ENCODE measurements at regions not wholly inside any gene's neighbourhood (a gene's known extent, or its start where the extent isn't known, plus 50 kb on each side); places are given as distances from the start of the nearest gene placed in this dataset.

DNA sequence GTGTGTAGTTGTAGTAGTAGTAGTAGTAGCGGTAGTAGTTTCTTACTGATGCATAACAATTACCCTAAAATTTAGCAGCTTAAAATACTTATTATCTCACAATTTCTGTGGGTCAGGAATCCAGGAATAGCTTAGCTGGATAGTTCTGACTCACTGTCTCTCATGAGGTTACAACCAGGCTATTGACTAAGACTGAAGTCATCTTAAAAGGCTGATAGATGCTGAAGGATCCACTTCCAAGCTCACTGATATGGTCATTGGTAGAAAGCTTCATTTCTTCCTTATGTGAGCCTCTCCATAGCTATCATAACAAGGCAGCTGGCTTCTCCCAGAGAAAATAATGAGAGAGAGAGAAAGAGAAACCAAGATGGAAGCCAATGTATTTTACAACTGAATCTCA is 147.5 kb upstream of the FBXL17 start:
- H3K4me1 ChIP-seq (ENCODE audit: control insufficient read depth, insufficient read depth, low read length), result peaks cover 8% of the 10 kb centered on the region
- H3K9ac ChIP-seq (ENCODE audit: low read length), result no peak overlapping the region
- H3K36me3 ChIP-seq (ENCODE audit: control insufficient read depth, insufficient read depth, low read length, severe bottlenecking), result no peaks in the 10 kb centered on the region
- no peak for DNase-seq (ENCODE audit: low read depth)
- H3K4me3 ChIP-seq (ENCODE audit: low read length), result no peak overlapping the region
- H3K27me3 ChIP-seq (replicated peaks; ENCODE audit: control insufficient read depth, insufficient read depth, low read length), result no peaks in the 10 kb centered on the region
- H3K9me3 ChIP-seq (ENCODE audit: control insufficient read depth, low read length), result peaks cover 4% of the 10 kb centered on the region

GRCh38 chr5:108528655-108529054 is 146.8 kb upstream of the FBXL17 start:
- Histone ChIP-seq H3K36me3 (ENCODE audit: control insufficient read depth, insufficient read depth, low read length, severe bottlenecking) (no peaks in the 10 kb centered on the region), H3K4me1 (ENCODE audit: control insufficient read depth, insufficient read depth, low read length) (peaks cover 8% of the 10 kb centered on the region), H3K27me3 (replicated peaks; ENCODE audit: control insufficient read depth, insufficient read depth, low read length) (no peaks in the 10 kb centered on the region), H3K9me3 (ENCODE audit: control insufficient read depth, low read length) (peaks cover 4% of the 10 kb centered on the region), H3K9ac (ENCODE audit: low read length) (no peak overlapping the region), H3K4me3 (ENCODE audit: low read length) (no peak overlapping the region)
- no peak for DNase-seq (ENCODE audit: low read depth)

DNA sequence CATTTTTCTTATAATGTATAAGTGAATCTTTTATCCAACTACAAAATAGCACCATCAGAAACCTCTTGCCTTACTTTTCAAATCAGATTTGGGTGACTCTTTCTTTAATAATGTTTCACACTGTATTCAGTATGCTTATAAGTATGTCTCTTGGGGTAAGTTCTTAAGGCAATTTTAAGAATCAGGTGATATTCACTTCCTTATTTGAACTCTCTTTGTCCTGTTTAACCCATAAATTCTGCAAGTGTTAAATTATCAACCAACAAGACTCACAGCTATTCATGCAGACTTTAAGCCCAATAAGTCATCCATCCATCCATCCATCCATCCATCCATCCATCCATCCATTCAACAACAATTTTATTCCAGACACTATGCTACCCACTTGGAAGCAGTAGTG is 142.7 kb upstream of the FBXL17 start:
- H3K9ac ChIP-seq (ENCODE audit: low read length), result no peak overlapping the region
- peaks cover 4% of the 10 kb centered on the region for H3K9me3 ChIP-seq (ENCODE audit: control insufficient read depth, low read length)
- H3K36me3 ChIP-seq (ENCODE audit: control insufficient read depth, insufficient read depth, low read length, severe bottlenecking), result no peaks in the 10 kb centered on the region
- no peak overlapping the region for H3K4me3 ChIP-seq (ENCODE audit: low read length)
- DNase-seq (ENCODE audit: low read depth), result no peak
- H3K4me1 ChIP-seq (ENCODE audit: control insufficient read depth, insufficient read depth, low read length), result peaks cover 7% of the 10 kb centered on the region
- no peaks in the 10 kb centered on the region for H3K27me3 ChIP-seq (replicated peaks; ENCODE audit: control insufficient read depth, insufficient read depth, low read length)

GRCh38 chr5:108523360-108523759 is 141.5 kb upstream of the FBXL17 start:
- Histone ChIP-seq H3K9me3 (ENCODE audit: control insufficient read depth, low read length) (peaks cover 4% of the 10 kb centered on the region), H3K4me1 (ENCODE audit: control insufficient read depth, insufficient read depth, low read length) (no peaks in the 10 kb centered on the region), H3K36me3 (ENCODE audit: control insufficient read depth, insufficient read depth, low read length, severe bottlenecking) (no peaks in the 10 kb centered on the region), H3K4me3 (ENCODE audit: low read length) (no peak overlapping the region), H3K9ac (ENCODE audit: low read length) (no peak overlapping the region), H3K27me3 (replicated peaks; ENCODE audit: control insufficient read depth, insufficient read depth, low read length) (no peaks in the 10 kb centered on the region)
- no peak for DNase-seq (ENCODE audit: low read depth)

GRCh38 chr5:108521841-108522506 is 140.1 kb upstream of the FBXL17 start:
- no peak overlapping the region for H3K9ac ChIP-seq (ENCODE audit: low read length)
- H3K4me1 ChIP-seq (ENCODE audit: control insufficient read depth, insufficient read depth, low read length), result no peaks in the 10 kb centered on the region
- no peaks in the 10 kb centered on the region for H3K27me3 ChIP-seq (replicated peaks; ENCODE audit: control insufficient read depth, insufficient read depth, low read length)
- H3K36me3 ChIP-seq (ENCODE audit: control insufficient read depth, insufficient read depth, low read length, severe bottlenecking), result no peaks in the 10 kb centered on the region
- H3K4me3 ChIP-seq (ENCODE audit: low read length), result no peak overlapping the region
- peak; percentile 87 for DNase-seq (ENCODE audit: low read depth)
- no peaks in the 10 kb centered on the region for H3K9me3 ChIP-seq (ENCODE audit: control insufficient read depth, low read length)

DNA sequence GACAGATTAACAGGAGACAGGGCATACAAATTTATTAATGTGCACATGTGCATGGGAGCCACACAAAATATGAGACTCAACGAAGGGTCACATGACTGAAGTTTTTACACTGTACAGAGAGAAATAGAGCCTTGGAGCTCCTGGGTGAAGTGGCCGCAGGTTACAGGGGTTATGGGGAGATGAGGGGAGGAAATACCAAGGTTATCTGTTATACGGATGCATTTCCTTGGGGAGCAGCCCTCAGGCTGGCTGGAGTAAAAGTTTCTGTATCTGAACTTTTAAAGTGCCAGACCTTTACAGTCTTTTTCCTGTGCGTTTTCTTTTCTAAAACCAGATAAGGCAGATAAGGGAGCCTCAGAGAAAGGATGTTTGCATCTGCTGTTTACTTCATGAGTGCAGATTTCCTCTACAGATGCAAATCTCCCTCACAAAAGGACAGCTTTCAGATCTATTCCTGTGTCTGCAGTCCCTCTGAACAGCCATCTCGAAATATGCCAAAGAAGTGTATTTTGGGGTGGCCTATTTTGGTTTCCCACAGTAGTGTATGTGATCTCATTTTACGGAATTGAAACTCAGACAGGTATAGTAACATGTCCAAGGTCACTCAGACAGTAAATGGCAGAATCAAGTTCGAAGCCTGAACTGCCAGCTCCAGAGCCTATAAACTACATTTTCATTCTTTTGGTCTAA is 139.3 kb upstream of the FBXL17 start:
- H3K36me3 ChIP-seq (ENCODE audit: control insufficient read depth, insufficient read depth, low read length, severe bottlenecking), result no peaks in the 10 kb centered on the region
- H3K4me1 ChIP-seq (ENCODE audit: control insufficient read depth, insufficient read depth, low read length), result peaks cover 4% of the 10 kb centered on the region
- no peak for DNase-seq (ENCODE audit: low read depth)
- no peaks in the 10 kb centered on the region for H3K9me3 ChIP-seq (ENCODE audit: control insufficient read depth, low read length)
- no peak overlapping the region for H3K4me3 ChIP-seq (ENCODE audit: low read length)
- H3K27me3 ChIP-seq (replicated peaks; ENCODE audit: control insufficient read depth, insufficient read depth, low read length), result no peaks in the 10 kb centered on the region
- H3K9ac ChIP-seq (ENCODE audit: low read length), result no peak overlapping the region

DNA sequence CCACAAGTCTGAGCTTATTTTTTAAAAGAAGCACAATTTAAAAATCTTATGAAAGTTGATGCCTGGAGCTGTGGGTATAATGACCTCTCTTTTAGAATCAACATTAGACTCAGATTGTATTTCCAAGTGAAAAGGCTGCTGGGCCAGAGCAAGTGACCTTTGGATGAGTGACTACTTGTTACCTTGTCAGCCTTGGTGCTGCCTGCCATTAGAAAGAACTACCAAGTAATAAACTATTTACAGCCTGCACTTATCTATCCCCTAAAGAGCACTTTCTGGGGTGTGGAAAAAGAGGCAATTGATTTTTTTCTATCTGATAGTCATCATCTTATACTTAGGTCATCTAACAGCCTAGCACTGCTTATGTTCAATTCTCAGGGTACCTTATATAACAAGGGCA is 134.9 kb upstream of the FBXL17 start:
- DNase-seq (ENCODE audit: low read depth), result no peak
- Histone ChIP-seq H3K36me3 (ENCODE audit: control insufficient read depth, insufficient read depth, low read length, severe bottlenecking) (no peaks in the 10 kb centered on the region), H3K9ac (ENCODE audit: low read length) (no peak overlapping the region), H3K4me3 (ENCODE audit: low read length) (no peak overlapping the region), H3K4me1 (ENCODE audit: control insufficient read depth, insufficient read depth, low read length) (peaks cover 12% of the 10 kb centered on the region), H3K9me3 (ENCODE audit: control insufficient read depth, low read length) (no peaks in the 10 kb centered on the region), H3K27me3 (replicated peaks; ENCODE audit: control insufficient read depth, insufficient read depth, low read length) (no peaks in the 10 kb centered on the region)

DNA sequence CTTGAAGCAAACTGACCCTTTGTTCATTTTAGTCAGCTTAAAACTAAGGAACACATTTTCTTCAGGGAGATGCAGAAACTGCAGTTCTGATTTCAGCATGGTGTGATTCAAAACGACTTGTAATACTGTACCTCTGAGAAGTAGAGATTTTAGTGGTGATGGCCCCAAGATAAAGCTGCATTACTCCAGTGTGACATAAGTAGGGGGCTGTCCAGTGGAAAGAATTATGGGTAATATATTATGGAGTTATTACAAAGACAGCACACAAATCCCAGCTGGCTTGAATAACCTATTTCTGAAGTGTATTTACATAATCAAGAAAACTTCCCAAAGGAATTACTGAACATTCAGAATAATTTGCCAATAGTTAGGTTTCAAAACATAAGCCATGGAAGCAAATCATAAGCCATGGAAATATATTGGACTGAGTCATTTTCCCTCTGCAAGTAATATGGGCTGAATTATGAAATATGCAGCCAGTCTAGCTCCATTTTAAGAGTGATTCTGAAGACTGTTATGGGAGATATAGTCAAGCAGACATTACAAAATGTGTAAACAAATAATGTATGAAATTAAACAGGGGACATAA is 133.7 kb upstream of the FBXL17 start:
- no peaks in the 10 kb centered on the region for H3K9me3 ChIP-seq (ENCODE audit: control insufficient read depth, low read length)
- no peaks in the 10 kb centered on the region for H3K27me3 ChIP-seq (replicated peaks; ENCODE audit: control insufficient read depth, insufficient read depth, low read length)
- peak; percentile 27 for DNase-seq (ENCODE audit: low read depth)
- no peaks in the 10 kb centered on the region for H3K36me3 ChIP-seq (ENCODE audit: control insufficient read depth, insufficient read depth, low read length, severe bottlenecking)
- peaks cover 12% of the 10 kb centered on the region for H3K4me1 ChIP-seq (ENCODE audit: control insufficient read depth, insufficient read depth, low read length)
- no peak overlapping the region for H3K4me3 ChIP-seq (ENCODE audit: low read length)
- no peak overlapping the region for H3K9ac ChIP-seq (ENCODE audit: low read length)

DNA sequence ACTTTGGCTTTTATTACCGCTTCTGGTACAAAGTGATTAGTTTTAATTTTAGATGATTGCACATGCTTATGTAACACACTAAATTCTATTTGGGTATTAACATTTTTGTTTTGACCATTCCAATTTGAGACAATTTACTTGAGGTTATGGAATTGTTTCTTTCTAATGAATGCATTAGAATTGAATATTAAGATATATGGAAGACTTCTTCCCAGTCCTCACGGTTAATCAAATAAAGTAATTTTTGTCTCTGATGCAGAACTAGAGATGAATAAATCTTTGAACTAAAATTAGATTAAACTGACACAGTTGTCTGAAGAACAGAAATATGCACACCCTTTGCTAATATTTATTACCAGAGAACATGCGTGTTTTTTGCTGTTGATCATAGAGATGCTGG is 127.1 kb upstream of the FBXL17 start:
- Histone ChIP-seq H3K9me3 (ENCODE audit: control insufficient read depth, low read length) (no peaks in the 10 kb centered on the region), H3K4me3 (ENCODE audit: low read length) (no peak overlapping the region), H3K9ac (ENCODE audit: low read length) (no peak overlapping the region), H3K4me1 (ENCODE audit: control insufficient read depth, insufficient read depth, low read length) (no peaks in the 10 kb centered on the region), H3K36me3 (ENCODE audit: control insufficient read depth, insufficient read depth, low read length, severe bottlenecking) (no peaks in the 10 kb centered on the region), H3K27me3 (replicated peaks; ENCODE audit: control insufficient read depth, insufficient read depth, low read length) (no peaks in the 10 kb centered on the region)
- DNase-seq (ENCODE audit: low read depth), result no peak

- Histone ChIP-seq H3K36me3 (ENCODE audit: control insufficient read depth, insufficient read depth, low read length, severe bottlenecking) (no peaks in the 10 kb centered on the region), H3K9me3 (ENCODE audit: control insufficient read depth, low read length) (no peaks in the 10 kb centered on the region), H3K9ac (ENCODE audit: low read length) (no peak overlapping the region), H3K4me3 (ENCODE audit: low read length) (no peak overlapping the region), H3K4me1 (ENCODE audit: control insufficient read depth, insufficient read depth, low read length) (no peaks in the 10 kb centered on the region), H3K27me3 (replicated peaks; ENCODE audit: control insufficient read depth, insufficient read depth, low read length) (no peaks in the 10 kb centered on the region)
- DNase-seq (ENCODE audit: low read depth), result no peak
These were observed 125.7 kb upstream of the FBXL17 start for GRCh38 chr5:108507631-108508030.

DNA sequence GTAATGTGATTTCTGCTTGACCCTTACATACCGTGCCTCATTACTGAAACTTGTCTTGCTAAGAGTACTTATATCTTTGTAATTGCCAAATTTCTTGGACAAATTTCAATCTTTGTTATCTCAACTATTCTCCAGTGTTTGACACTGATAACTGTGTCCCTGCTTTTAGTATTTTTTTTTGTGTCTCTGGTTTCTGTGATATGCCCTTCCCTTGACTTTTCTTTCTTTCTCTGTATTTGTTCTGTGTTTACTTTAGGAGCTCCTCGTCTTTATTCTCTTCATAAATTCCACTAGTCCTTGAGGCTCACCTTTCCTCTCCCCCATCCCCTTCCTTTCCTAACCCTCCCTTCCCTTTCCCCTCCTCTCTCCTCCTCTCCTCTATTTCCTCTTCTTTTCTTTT is 123.7 kb upstream of the FBXL17 start:
- no peaks in the 10 kb centered on the region for H3K36me3 ChIP-seq (ENCODE audit: control insufficient read depth, insufficient read depth, low read length, severe bottlenecking)
- no peaks in the 10 kb centered on the region for H3K4me1 ChIP-seq (ENCODE audit: control insufficient read depth, insufficient read depth, low read length)
- H3K27me3 ChIP-seq (replicated peaks; ENCODE audit: control insufficient read depth, insufficient read depth, low read length), result no peaks in the 10 kb centered on the region
- DNase-seq (ENCODE audit: low read depth), result no peak
- H3K9me3 ChIP-seq (ENCODE audit: control insufficient read depth, low read length), result peaks cover 4% of the 10 kb centered on the region
- H3K4me3 ChIP-seq (ENCODE audit: low read length), result no peak overlapping the region
- no peak overlapping the region for H3K9ac ChIP-seq (ENCODE audit: low read length)
